ENCODE measurements at regions not wholly inside any gene's neighbourhood (a gene's known extent, or its start where the extent isn't known, plus 50 kb on each side); places are given as distances from the start of the nearest gene placed in this dataset.

- TF ChIP-seq POLR2AphosphoS5 (IDR thresholded peaks at IDR 0.05; ENCODE audit: low read depth) (no peak), ETS1 (IDR thresholded peaks at IDR 0.05) (no peak), ZNF114 (CRISPR knock-in tag; IDR thresholded peaks at IDR 0.05) (no peak), REST (IDR thresholded peaks at IDR 0.05; ENCODE audit: unreplicated experiment) (no peak), NANOG (IDR thresholded peaks at IDR 0.05; ENCODE audit: borderline replicate concordance) (no peak), JUNB (IDR thresholded peaks at IDR 0.05; ENCODE audit: unreplicated experiment) (no peak)
- TF ChIP-seq, protein P1, sequence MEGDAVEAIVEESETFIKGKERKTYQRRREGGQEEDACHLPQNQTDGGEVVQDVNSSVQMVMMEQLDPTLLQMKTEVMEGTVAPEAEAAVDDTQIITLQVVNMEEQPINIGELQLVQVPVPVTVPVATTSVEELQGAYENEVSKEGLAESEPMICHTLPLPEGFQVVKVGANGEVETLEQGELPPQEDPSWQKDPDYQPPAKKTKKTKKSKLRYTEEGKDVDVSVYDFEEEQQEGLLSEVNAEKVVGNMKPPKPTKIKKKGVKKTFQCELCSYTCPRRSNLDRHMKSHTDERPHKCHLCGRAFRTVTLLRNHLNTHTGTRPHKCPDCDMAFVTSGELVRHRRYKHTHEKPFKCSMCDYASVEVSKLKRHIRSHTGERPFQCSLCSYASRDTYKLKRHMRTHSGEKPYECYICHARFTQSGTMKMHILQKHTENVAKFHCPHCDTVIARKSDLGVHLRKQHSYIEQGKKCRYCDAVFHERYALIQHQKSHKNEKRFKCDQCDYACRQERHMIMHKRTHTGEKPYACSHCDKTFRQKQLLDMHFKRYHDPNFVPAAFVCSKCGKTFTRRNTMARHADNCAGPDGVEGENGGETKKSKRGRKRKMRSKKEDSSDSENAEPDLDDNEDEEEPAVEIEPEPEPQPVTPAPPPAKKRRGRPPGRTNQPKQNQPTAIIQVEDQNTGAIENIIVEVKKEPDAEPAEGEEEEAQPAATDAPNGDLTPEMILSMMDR (conservative IDR thresholded peaks at IDR 0.05; ENCODE audit: low read depth in 2 of 2), result no peak
These were observed 277.3 kb downstream of the SS18 start (continued) for GRCh38 chr18:25813110-25813509.

GRCh38 chr18:25810736-25811135 lies 279.7 kb downstream of the SS18 start:
- Mint-ChIP-seq H3K27me3 (ENCODE audit: insufficient read depth, low read depth, poor library complexity) (no peaks in the 10 kb centered on the region), H3K36me3 (ENCODE audit: low read depth) (no peaks in the 10 kb centered on the region)
- no peak for TF ChIP-seq STAT1 (IDR thresholded peaks at IDR 0.05; ENCODE audit: unreplicated experiment)
- no peak for TF ChIP-seq CREB1 (CRISPR knock-in tag; IDR thresholded peaks at IDR 0.05; ENCODE audit: low read depth)
- no peak for TF ChIP-seq NANOG (IDR thresholded peaks at IDR 0.05; ENCODE audit: borderline replicate concordance)
- TF ChIP-seq ZNF114 (CRISPR knock-in tag; IDR thresholded peaks at IDR 0.05), result no peak
- TF ChIP-seq ETS1 (IDR thresholded peaks at IDR 0.05), result no peak
- TF ChIP-seq, protein P1 (conservative IDR thresholded peaks at IDR 0.05; ENCODE audit: low read depth in 2 of 2), result no peak
- no peak for TF ChIP-seq ZNF331 (CRISPR knock-in tag; IDR thresholded peaks at IDR 0.05; ENCODE audit: low read depth)

More at GRCh38 chr18:25810736-25811135, 279.7 kb downstream of the SS18 start:
- ATAC-seq, result no peak
- Mint-ChIP-seq H3K27ac (no peak overlapping the region), H3K9me3 (no peaks in the 10 kb centered on the region), H3K4me1 (peaks cover 7% of the 10 kb centered on the region), H3K4me3 (no peak overlapping the region)
- Histone ChIP-seq H3K4me1 (ENCODE audit: insufficient read depth) (0 out of 2 replicates have a peak, but pooled peaks cover 1% of the 10 kb centered on the region), H3K36me3 (ENCODE audit: insufficient read depth) (no peaks in the 10 kb centered on the region), H3K4me3 (no peak overlapping the region), H2AFZ (no peak overlapping the region), H4K20me1 (replicated peaks; ENCODE audit: insufficient read depth) (no peaks in the 10 kb centered on the region), H3K79me2 (replicated peaks; ENCODE audit: insufficient read depth) (no peaks in the 10 kb centered on the region), H3F3A (replicated peaks; ENCODE audit: low read depth) (no peaks in the 10 kb centered on the region), H3K27ac (ENCODE audit: low read depth) (no peak overlapping the region), H3K9me2 (ENCODE audit: insufficient read depth) (no peaks in the 10 kb centered on the region), H3K4me2 (no peak overlapping the region), H3K27me3 (ENCODE audit: insufficient read depth) (no peaks in the 10 kb centered on the region)
- DNase-seq (ENCODE audit: low spot score), result no peak

Measured in GM23338 (cell line).